NCI-H510A (cell line): ENCODE measurements at regions not wholly inside any gene's neighbourhood (a gene's known extent, or its start where the extent isn't known, plus 50 kb on each side); places are given as distances from the start of the nearest gene placed in this dataset.

ENCODE experiments used
- DNase-seq: peaks from one replicate; lab custom pipeline; 2025; lab: John Stamatoyannopoulos, UW

DNA sequence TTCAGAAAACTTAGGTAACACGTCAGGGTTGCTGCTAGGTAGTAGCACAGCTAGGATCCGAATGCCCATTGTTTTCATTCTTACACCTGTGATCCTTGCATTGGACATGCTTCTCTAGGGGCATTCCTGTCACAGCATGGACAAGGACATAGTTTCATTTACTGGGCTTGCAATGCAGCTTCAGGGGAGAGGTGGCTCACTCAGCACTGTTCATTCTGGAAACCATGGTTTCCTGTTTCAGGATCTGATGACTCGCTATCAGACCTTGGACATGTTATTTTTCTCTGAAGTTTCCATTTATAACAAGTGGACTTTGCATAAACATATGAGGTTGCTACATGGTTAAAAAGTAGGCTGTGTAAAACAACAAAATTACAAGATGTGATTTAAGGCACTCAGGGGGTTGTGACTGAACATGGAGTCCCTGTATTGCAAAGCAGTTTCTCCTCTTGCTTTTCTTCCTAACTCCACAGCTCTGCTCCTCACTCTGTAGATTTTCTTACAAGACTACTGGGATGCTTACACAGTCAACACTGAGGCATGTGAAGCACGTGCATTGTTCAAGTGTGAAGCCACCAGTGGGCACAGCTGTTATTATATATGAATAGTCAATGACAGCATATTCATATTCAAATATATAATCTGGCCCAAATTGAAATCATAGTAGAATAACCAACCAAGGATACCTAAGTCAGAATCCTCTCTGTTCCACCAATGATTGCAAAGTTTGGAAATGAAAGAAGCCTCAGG is 66.1 kb upstream of the STK32A start:
- DNase-seq, result no peak

- DNase-seq, result no peak
Observed at GRCh38 chr5:147169399-147169798, 65.4 kb upstream of the STK32A start.

DNA sequence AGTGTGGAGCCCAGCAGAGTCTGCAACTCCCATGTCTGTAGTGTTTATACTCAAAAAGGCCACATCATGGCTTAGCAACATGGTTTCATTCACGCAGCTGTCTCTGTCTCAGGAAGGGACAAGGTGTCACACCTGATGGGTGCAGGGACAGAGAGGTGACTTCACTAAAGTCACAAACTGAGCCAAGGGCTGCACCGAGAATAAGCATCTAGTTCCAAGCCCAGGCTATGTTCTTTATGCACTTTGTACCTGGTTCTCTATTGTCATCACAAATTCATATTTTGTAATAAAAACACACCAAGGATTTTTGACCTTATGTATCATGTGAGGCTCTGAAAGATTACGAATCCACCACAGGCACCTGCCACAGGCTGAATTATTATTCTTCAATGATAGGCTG is 64.9 kb upstream of the STK32A start:
- no peak for DNase-seq

- no peak for DNase-seq
Observed at GRCh38 chr5:147170603-147171002, 64.2 kb upstream of the STK32A start.

- DNase-seq, result no peak
Observed at GRCh38 chr5:147174671-147175265, 60.1 kb upstream of the STK32A start.

DNA sequence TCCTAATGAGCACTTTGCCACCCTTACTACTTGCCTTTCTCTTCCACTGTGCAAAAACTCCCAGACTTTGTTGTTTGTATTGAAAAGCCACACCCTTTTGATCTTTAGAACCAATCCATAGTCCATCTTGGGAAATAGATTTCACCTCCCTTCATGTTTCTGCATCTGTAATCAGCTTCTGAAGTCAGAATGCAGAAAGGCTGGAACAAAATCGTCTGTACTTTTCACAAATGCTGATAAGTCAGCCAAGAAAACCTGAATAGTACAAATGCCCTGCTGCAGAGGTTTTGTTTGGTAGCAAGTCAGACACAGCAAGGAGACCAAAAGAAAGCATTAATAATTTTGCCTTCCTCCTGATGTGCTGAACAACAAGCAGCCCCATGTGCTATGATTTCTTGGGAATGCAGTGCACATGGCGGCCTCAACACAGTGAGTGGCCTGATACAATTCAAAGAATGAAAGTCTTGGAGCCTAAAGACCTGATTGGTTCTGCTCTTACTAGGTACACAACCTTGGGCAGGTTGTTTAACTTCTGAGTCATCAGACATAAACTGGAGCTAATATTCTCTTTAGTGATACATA is 59.2 kb upstream of the STK32A start:
- no peak for DNase-seq

- DNase-seq, result no peak
Observed at GRCh38 chr5:147176422-147176821, 58.4 kb upstream of the STK32A start.

GRCh38 chr5:147177125-147177840 is 57.5 kb upstream of the STK32A start:
- no peak for DNase-seq

DNA sequence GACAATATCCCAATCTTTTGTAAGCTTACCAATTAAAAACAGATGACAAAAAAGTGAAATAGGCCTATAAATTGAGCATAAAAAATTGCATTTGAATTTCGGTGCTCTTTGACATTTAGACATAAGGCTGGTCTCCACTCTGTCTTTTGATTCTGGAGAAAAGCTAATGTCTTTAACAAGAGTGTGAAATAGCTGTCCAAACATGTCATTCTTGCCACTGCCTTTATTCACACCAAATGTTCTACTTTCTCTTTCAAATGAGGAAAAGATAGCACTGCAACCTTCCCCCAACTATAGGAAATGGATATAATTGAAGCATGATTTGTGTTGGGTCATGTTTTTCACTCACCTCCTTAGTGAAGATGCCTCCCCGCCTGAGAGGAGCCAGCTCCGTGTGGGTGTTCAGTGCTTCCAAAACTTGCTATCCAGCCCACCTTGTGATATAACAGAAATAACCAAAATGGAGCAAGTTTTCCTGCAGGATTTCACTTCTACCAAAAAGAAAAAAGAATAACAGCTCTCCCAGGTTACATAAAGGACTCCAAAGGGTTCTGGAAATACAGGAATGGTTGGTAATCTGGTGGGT is 55.2 kb upstream of the STK32A start:
- DNase-seq, result no peak

DNA sequence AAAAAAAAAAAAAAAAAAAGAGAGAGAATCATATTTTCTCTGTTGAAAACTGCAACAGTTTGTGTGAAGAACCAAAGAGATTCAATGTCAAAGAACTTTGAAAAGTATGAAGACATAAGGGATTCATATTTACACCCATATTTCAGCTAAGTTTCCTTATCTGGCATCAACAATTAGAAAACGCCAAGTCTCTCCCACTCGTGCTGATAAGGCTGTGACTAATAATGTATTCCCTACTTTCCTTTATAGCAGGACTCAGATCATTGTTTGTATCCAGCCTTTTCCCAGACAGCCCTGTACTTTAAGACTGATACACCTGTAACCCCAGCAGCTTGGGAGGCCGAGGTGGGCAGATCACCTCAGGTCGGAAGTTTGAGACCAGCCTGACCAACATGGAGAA is 54.1 kb upstream of the STK32A start:
- no peak for DNase-seq
